ENCODE measurements at regions not wholly inside any gene's neighbourhood (a gene's known extent, or its start where the extent isn't known, plus 50 kb on each side); places are given as distances from the start of the nearest gene placed in this dataset.
"Not testable (repeated sequence)": the region's sequence is repeated elsewhere in the genome, so short reads cannot be mapped to it uniquely, and the experiment has no call there.

DNA sequence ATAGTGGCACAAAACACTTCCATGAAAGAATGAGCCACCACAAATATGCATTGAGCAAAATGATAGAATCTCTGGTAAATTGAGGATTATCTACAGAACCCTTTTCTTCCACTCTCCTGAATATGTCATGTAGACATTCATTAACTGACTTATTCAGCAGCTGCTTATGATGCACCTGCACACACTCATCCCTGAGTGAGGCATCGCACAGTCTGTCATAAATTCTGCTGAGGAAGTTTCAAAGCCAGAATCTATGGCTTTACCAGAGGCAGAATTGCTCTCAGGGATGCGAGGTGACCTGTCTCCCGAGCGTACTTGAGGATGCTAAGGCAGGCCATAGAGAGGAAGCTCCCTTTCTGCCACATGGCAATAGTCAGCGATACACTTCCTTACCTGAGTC, 1090.2 kb downstream of the UQCRFS1 start:
- POLR2A ChIA-PET (ENCODE audit: partially characterized antibody) = no interaction called here
- intact Hi-C loops (cut with micrococcal nuclease) = no loop called here
- no peaks in the 10 kb centered on the region for H3K36me3 ChIP-seq (ENCODE audit: insufficient read depth, low read length)
- H3K27ac ChIP-seq (ENCODE audit: low read depth, low read length) = no peak overlapping the region
- H3K27me3 Mint-ChIP-seq = no peaks in the 10 kb centered on the region
- no peak for DNase-seq
- H3K9me3 Mint-ChIP-seq = peaks cover 4 to 15% (median 7%) of the 10 kb centered on the region in 8 donors
- H3K27me3 ChIP-seq (ENCODE audit: insufficient read depth, low read length) = no peaks in the 10 kb centered on the region
- no peaks in the 10 kb centered on the region for H3K9me3 ChIP-seq (ENCODE audit: control insufficient read depth in 1 of 2, low read length in 2 of 2)
- H3K4me3 Mint-ChIP-seq = no peak overlapping the region
- H3K4me1 Mint-ChIP-seq = no peaks in the 10 kb centered on the region
- H3K4me1 ChIP-seq (ENCODE audit: insufficient read depth, low read length) = no peaks in the 10 kb centered on the region
- H3K36me3 Mint-ChIP-seq = no peaks in the 10 kb centered on the region
- H3K27ac Mint-ChIP-seq = no peak overlapping the region
- no peak overlapping the region for H3K4me3 ChIP-seq (ENCODE audit: low read length in 2 of 2)
- CTCF ChIA-PET (ENCODE audit: partially characterized antibody) = no interaction called here

DNA sequence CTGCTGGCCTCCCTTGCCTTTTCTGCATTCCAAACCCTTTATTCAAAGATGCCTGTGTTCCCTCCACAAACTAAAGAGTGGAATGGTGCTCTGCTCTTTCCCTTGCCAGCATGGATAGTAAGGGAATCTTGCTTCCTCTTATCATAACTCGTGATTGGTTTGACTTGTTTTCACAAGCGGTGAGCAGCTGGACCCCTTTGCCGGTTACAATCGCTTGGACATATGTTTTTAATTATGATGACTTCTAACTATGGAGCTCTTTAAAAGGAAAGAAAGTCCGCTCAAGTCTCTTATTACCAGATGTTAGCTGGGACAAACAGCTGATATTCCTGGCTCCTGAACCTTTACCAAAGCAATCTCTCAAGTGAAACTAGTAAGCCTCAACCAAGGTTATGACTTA, 1094.7 kb downstream of the UQCRFS1 start:
- Mint-ChIP-seq H3K4me3 (no peak overlapping the region), H3K27ac (no peak overlapping the region), H3K9me3 (peaks cover 3 to 23% (median 6%) of the 10 kb centered on the region in 8 donors), H3K27me3 (no peaks in the 10 kb centered on the region), H3K4me1 (no peaks in the 10 kb centered on the region), H3K36me3 (no peaks in the 10 kb centered on the region)
- Histone ChIP-seq H3K4me3 (ENCODE audit: low read length in 2 of 2) (no peak overlapping the region), H3K27me3 (ENCODE audit: insufficient read depth, low read length) (no peaks in the 10 kb centered on the region), H3K36me3 (ENCODE audit: insufficient read depth, low read length) (no peaks in the 10 kb centered on the region), H3K4me1 (ENCODE audit: insufficient read depth, low read length) (no peaks in the 10 kb centered on the region), H3K27ac (ENCODE audit: low read depth, low read length) (no peak overlapping the region), H3K9me3 (ENCODE audit: control insufficient read depth in 1 of 2, low read length in 2 of 2) (no peaks in the 10 kb centered on the region)
- ChIA-PET CTCF (ENCODE audit: partially characterized antibody) (no interaction called here), POLR2A (ENCODE audit: partially characterized antibody) (no interaction called here)
- intact Hi-C loops (cut with micrococcal nuclease) = no loop called here
- DNase-seq = no peak

DNA sequence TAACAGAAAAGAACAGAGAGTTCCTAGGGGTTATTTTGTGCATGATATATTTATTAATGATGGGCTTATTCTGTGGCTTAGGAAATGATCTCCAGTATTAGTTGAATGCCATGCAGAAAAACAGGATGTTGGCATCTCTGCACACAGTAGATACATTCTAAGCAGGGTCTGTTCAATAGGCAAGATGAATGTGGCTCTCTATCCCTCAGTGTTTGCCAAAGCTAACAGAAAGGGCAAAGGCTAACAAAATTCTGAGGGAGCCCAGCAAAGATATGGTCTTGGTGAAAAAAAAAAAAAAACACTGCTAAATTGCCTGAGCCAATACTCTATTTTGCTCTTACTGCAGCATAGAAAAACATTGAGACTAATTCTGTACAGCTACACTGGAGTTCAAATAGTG, 1095.8 kb downstream of the UQCRFS1 start:
- Histone ChIP-seq H3K9me3 (ENCODE audit: control insufficient read depth in 1 of 2, low read length in 2 of 2) (no peaks in the 10 kb centered on the region), H3K27me3 (ENCODE audit: insufficient read depth, low read length) (no peaks in the 10 kb centered on the region), H3K36me3 (ENCODE audit: insufficient read depth, low read length) (no peaks in the 10 kb centered on the region), H3K4me3 (ENCODE audit: low read length in 2 of 2) (no peak overlapping the region), H3K4me1 (ENCODE audit: insufficient read depth, low read length) (no peaks in the 10 kb centered on the region), H3K27ac (ENCODE audit: low read depth, low read length) (no peak overlapping the region)
- peaks cover 3 to 24% (median 6%) of the 10 kb centered on the region in 8 donors for H3K9me3 Mint-ChIP-seq
- no peak overlapping the region for H3K4me3 Mint-ChIP-seq
- intact Hi-C loops (cut with micrococcal nuclease) = no loop called here
- no peak overlapping the region for H3K27ac Mint-ChIP-seq
- POLR2A ChIA-PET (ENCODE audit: partially characterized antibody) = no interaction called here
- H3K4me1 Mint-ChIP-seq = no peaks in the 10 kb centered on the region
- DNase-seq = no peak
- no peaks in the 10 kb centered on the region for H3K36me3 Mint-ChIP-seq
- H3K27me3 Mint-ChIP-seq = no peaks in the 10 kb centered on the region
- CTCF ChIA-PET (ENCODE audit: partially characterized antibody) = no interaction called here

DNA sequence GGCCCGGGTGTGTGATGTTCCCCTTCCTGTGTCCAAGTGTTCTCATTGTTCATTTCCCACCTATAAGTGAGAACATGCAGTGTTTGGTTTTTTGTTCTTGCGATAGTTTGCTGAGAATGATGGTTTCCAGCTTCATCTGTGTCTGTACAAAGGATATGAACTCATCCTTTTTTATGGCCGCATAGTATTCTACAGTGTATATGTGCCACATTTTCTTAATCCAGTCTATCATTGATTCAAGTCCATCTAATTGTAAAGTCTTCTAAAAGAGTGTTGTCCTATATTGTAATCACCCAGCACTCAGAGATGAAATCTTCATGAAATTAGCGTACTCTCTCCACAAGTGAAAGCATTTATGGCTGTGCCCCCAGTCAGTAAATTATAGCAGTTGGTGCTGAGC, 1096.6 kb downstream of the UQCRFS1 start:
- H3K27me3 Mint-ChIP-seq; H3K36me3 Mint-ChIP-seq; CTCF ChIA-PET (ENCODE audit: partially characterized antibody); H3K9me3 ChIP-seq (ENCODE audit: control insufficient read depth in 1 of 2, low read length in 2 of 2); H3K27me3 ChIP-seq (ENCODE audit: insufficient read depth, low read length); H3K36me3 ChIP-seq (ENCODE audit: insufficient read depth, low read length); POLR2A ChIA-PET (ENCODE audit: partially characterized antibody); H3K27ac ChIP-seq (ENCODE audit: low read depth, low read length); H3K4me3 ChIP-seq (ENCODE audit: low read length in 2 of 2); H3K4me3 Mint-ChIP-seq; DNase-seq; H3K4me1 ChIP-seq (ENCODE audit: insufficient read depth, low read length); intact Hi-C loops (cut with micrococcal nuclease); H3K27ac Mint-ChIP-seq; H3K4me1 Mint-ChIP-seq: not testable (repeated sequence)
- H3K9me3 Mint-ChIP-seq = peaks cover 4 to 31% (median 6%) of the 10 kb centered on the region in 8 donors

DNA sequence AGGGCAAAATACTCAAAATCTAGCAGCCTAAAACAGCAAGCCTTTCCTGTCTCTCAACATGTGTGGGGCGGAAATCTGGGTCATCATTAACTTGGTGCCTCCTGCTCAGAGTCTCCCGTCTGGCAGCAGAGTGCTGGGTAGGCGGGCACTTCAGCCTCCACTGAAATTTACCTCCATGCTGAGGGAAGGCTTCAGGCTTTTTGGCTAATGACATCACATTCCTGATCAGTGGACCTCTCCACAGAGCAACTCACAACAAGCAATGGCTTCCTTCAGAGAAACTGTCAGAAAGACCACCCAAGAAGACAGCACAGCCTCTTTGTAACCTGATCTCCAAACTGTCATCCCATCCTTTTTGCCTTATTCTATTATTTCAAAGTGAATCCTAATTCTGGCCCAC, 1109.0 kb downstream of the UQCRFS1 start:
- H3K4me3 Mint-ChIP-seq = no peak overlapping the region
- no peaks in the 10 kb centered on the region for H3K36me3 Mint-ChIP-seq
- ChIA-PET CTCF (ENCODE audit: partially characterized antibody) (no interaction called here), POLR2A (ENCODE audit: partially characterized antibody) (no interaction called here)
- Histone ChIP-seq H3K36me3 (ENCODE audit: insufficient read depth, low read length) (no peaks in the 10 kb centered on the region), H3K27ac (ENCODE audit: low read depth, low read length) (no peak overlapping the region), H3K9me3 (ENCODE audit: control insufficient read depth in 1 of 2, low read length in 2 of 2) (no peaks in the 10 kb centered on the region), H3K4me3 (ENCODE audit: low read length in 2 of 2) (no peak overlapping the region), H3K4me1 (ENCODE audit: insufficient read depth, low read length) (no peaks in the 10 kb centered on the region), H3K27me3 (ENCODE audit: insufficient read depth, low read length) (no peaks in the 10 kb centered on the region)
- intact Hi-C loops (cut with micrococcal nuclease) = no loop called here
- H3K9me3 Mint-ChIP-seq = peaks cover 0 to 8% (median 5%) of the 10 kb centered on the region in 8 donors
- H3K27ac Mint-ChIP-seq = no peak overlapping the region
- H3K27me3 Mint-ChIP-seq = no peaks in the 10 kb centered on the region
- no peak for DNase-seq
- H3K4me1 Mint-ChIP-seq = no peaks in the 10 kb centered on the region

DNA sequence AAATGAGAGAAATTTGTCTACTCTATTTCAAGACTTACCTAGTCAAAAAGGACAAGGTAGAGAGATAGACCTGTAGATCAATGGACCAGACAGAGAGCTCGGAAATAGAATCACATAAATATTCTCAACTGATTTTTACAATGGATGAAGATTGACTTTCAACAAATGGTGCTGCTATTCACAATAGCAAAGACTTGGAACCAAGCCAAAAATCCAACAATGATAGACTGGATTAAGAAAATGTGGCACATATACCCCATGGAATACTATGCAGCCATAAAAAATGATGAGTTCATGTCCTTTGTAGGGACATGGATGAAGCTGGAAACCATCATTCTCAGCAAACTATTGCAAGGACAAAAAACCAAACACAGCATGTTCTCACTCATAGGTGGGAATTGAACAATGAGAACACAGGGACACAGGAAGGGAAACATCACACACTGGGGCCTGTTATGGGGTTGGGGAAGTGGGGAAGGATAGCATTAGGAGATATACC, 1128.2 kb downstream of the UQCRFS1 start:
- H3K4me1 Mint-ChIP-seq; H3K27me3 Mint-ChIP-seq; H3K27ac ChIP-seq (ENCODE audit: low read depth, low read length); H3K4me3 ChIP-seq (ENCODE audit: low read length in 2 of 2); H3K9me3 ChIP-seq (ENCODE audit: control insufficient read depth in 1 of 2, low read length in 2 of 2); H3K27ac Mint-ChIP-seq; H3K36me3 ChIP-seq (ENCODE audit: insufficient read depth, low read length); H3K27me3 ChIP-seq (ENCODE audit: insufficient read depth, low read length); H3K4me3 Mint-ChIP-seq; POLR2A ChIA-PET (ENCODE audit: partially characterized antibody); H3K36me3 Mint-ChIP-seq; intact Hi-C loops (cut with micrococcal nuclease); CTCF ChIA-PET (ENCODE audit: partially characterized antibody); H3K4me1 ChIP-seq (ENCODE audit: insufficient read depth, low read length); DNase-seq: not testable (repeated sequence)
- H3K9me3 Mint-ChIP-seq = peaks cover 2 to 25% (median 10%) of the 10 kb centered on the region in 8 donors

DNA sequence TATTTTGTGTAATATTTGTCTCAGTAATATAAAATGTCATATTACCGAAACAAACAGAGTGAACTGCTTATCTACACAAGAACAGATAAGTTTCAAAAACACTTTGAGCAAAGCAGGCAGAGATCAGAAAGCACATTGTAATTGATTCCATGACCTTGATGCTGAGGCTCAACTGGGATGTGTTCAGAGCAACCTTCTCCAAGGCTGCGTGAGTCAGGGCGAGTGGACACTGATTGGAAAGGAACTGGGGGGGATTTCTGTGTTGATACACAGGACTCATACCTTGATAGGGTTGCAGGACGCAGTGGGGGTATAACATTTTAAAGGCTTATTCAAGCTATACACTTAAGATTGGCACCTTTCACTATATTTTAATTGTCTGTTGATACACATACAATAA, 1136.3 kb downstream of the UQCRFS1 start:
- Histone ChIP-seq H3K27ac (ENCODE audit: low read depth, low read length) (no peak overlapping the region), H3K9me3 (ENCODE audit: control insufficient read depth in 1 of 2, low read length in 2 of 2) (no peaks in the 10 kb centered on the region), H3K4me3 (ENCODE audit: low read length in 2 of 2) (no peak overlapping the region), H3K4me1 (ENCODE audit: insufficient read depth, low read length) (no peaks in the 10 kb centered on the region), H3K27me3 (ENCODE audit: insufficient read depth, low read length) (no peaks in the 10 kb centered on the region), H3K36me3 (ENCODE audit: insufficient read depth, low read length) (no peaks in the 10 kb centered on the region)
- no peak for DNase-seq
- Mint-ChIP-seq H3K4me1 (no peaks in the 10 kb centered on the region), H3K36me3 (no peaks in the 10 kb centered on the region), H3K9me3 (peaks cover 4 to 24% (median 14%) of the 10 kb centered on the region in 8 donors), H3K27ac (no peak overlapping the region), H3K4me3 (no peak overlapping the region), H3K27me3 (no peaks in the 10 kb centered on the region)
- ChIA-PET CTCF (ENCODE audit: partially characterized antibody) (no interaction called here), POLR2A (ENCODE audit: partially characterized antibody) (no interaction called here)
- intact Hi-C loops (cut with micrococcal nuclease) = no loop called here

DNA sequence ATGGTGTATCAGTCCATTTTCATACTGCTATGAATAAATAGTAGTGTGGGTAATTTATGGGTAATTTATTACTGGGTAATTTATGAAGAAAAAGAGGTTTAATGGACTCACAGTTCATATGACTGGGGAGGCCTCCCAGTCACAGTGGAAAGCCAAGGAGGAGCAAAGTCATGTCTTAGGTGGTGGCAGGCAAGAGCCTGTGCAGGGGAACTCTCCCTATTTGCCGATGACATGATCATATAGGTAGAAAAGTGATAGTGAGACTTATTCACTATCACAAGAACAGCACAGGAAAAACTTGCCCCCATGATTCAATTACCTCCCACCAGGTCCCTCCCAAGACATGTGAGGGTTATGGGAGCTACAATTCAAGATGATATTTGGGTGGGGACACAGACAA, 1137.7 kb downstream of the UQCRFS1 start:
- H3K27ac Mint-ChIP-seq = no peak overlapping the region
- H3K4me1 Mint-ChIP-seq = no peaks in the 10 kb centered on the region
- no peaks in the 10 kb centered on the region for H3K27me3 Mint-ChIP-seq
- Histone ChIP-seq H3K9me3 (ENCODE audit: control insufficient read depth in 1 of 2, low read length in 2 of 2) (no peaks in the 10 kb centered on the region), H3K4me3 (ENCODE audit: low read length in 2 of 2) (no peak overlapping the region), H3K27ac (ENCODE audit: low read depth, low read length) (no peak overlapping the region), H3K36me3 (ENCODE audit: insufficient read depth, low read length) (no peaks in the 10 kb centered on the region), H3K27me3 (ENCODE audit: insufficient read depth, low read length) (no peaks in the 10 kb centered on the region), H3K4me1 (ENCODE audit: insufficient read depth, low read length) (no peaks in the 10 kb centered on the region)
- intact Hi-C loops (cut with micrococcal nuclease) = no loop called here
- H3K9me3 Mint-ChIP-seq = peaks cover 4 to 27% (median 11%) of the 10 kb centered on the region in 8 donors
- DNase-seq = no peak
- POLR2A ChIA-PET (ENCODE audit: partially characterized antibody) = no interaction called here
- CTCF ChIA-PET (ENCODE audit: partially characterized antibody) = no interaction called here
- no peak overlapping the region for H3K4me3 Mint-ChIP-seq
- H3K36me3 Mint-ChIP-seq = no peaks in the 10 kb centered on the region
